ENCODE measurements at regions not wholly inside any gene's neighbourhood (a gene's known extent, or its start where the extent isn't known, plus 50 kb on each side); places are given as distances from the start of the nearest gene placed in this dataset.

DNA sequence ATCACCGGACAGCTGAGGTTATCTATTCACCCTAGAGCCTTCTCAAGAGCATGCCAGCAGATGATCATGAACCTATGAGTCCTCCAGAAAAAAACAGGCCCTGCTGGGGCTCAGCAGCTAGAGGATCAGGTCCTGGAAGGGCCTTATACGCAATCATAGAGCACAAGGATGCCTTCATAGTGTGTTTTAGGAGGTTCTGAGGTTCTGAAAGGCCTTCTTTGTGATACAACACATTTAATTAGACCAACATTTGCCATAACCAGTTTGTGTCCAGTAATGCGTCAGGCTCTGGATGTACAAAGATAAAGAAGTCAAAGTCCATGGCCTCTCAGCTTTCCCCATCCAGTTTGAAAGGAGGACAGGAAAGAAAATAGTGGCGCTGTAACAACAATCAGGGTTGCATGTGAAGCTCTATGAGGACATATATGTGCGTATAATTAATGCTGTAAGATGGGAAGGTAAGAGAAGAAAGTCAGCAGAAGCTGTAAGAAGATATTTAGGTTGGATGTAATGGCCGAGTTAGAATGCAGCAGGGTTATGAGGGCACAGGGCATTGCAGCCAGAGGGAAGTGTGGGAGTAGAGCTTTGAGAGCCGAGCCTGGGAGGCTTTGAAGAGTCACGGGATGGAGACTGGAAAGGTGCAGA, 302.6 kb upstream of the TBL1XR1 start:
- 86 to 93% (median 92%) methylated on average over 8 of the region's 8 CpGs for WGBS, 4 donors
- peaks cover 6 to 7% of the 10 kb centered on the region in 2 donors for H3K4me1 ChIP-seq (replicated peaks in 1 of 2)
- no peaks in the 10 kb centered on the region for H3K9me3 ChIP-seq (replicated peaks in 1 of 3)
- no peaks in the 10 kb centered on the region for H3K36me3 ChIP-seq (replicated peaks in 1 of 2)
- no peak for DNase-seq
- H3K4me3 ChIP-seq: no peak overlapping the region
- TF ChIP-seq POLR2A (IDR thresholded peaks at IDR 0.05): no peak
- TF ChIP-seq, protein P1, sequence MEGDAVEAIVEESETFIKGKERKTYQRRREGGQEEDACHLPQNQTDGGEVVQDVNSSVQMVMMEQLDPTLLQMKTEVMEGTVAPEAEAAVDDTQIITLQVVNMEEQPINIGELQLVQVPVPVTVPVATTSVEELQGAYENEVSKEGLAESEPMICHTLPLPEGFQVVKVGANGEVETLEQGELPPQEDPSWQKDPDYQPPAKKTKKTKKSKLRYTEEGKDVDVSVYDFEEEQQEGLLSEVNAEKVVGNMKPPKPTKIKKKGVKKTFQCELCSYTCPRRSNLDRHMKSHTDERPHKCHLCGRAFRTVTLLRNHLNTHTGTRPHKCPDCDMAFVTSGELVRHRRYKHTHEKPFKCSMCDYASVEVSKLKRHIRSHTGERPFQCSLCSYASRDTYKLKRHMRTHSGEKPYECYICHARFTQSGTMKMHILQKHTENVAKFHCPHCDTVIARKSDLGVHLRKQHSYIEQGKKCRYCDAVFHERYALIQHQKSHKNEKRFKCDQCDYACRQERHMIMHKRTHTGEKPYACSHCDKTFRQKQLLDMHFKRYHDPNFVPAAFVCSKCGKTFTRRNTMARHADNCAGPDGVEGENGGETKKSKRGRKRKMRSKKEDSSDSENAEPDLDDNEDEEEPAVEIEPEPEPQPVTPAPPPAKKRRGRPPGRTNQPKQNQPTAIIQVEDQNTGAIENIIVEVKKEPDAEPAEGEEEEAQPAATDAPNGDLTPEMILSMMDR (IDR thresholded peaks at IDR 0.05): no peak
- no peaks in the 10 kb centered on the region for H3K27me3 ChIP-seq
- intact Hi-C loops (cut with DNase I): no loop called here
- H3K27ac ChIP-seq: no peak overlapping the region

DNA sequence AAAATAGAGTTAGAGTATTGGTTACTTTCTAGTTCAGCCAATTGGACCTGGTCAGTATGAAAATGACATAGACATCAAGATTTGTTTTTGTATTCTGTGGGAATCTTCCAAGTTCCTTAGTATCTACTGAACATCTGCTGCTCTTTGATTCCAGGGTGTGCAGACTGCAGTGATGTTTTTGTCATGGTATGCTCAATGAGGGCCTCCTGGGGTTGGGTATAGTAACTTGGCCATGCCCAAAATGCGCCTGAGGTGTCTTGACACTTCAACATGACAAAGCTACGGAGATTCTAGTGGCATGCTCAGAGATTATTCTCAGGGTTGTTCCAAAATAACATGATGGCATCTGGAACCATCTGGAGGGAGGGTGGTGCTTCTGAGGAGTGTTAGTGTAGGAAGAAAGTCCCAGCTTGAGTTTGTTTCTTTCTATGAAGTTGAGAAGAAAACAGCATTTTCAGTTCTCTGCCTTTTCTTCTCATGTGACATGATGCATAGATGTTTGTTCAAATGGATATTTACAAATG, 313.5 kb upstream of the TBL1XR1 start:
- no peaks in the 10 kb centered on the region for H3K36me3 ChIP-seq (replicated peaks in 1 of 2)
- WGBS, 4 donors: 91 to 100% (median 94%) methylated on average over 2 of the region's 2 CpGs
- TF ChIP-seq, protein P1 (IDR thresholded peaks at IDR 0.05): no peak
- TF ChIP-seq POLR2A (IDR thresholded peaks at IDR 0.05): no peak
- no peak overlapping the region for H3K4me3 ChIP-seq
- H3K9me3 ChIP-seq (replicated peaks in 1 of 3): no peaks in the 10 kb centered on the region
- no peak for DNase-seq
- no peak overlapping the region for H3K27ac ChIP-seq
- intact Hi-C loops (cut with DNase I): no loop called here
- H3K4me1 ChIP-seq (replicated peaks in 1 of 2): peaks cover under 1 to 29% of the 10 kb centered on the region in 2 donors
- no peaks in the 10 kb centered on the region for H3K27me3 ChIP-seq

DNA sequence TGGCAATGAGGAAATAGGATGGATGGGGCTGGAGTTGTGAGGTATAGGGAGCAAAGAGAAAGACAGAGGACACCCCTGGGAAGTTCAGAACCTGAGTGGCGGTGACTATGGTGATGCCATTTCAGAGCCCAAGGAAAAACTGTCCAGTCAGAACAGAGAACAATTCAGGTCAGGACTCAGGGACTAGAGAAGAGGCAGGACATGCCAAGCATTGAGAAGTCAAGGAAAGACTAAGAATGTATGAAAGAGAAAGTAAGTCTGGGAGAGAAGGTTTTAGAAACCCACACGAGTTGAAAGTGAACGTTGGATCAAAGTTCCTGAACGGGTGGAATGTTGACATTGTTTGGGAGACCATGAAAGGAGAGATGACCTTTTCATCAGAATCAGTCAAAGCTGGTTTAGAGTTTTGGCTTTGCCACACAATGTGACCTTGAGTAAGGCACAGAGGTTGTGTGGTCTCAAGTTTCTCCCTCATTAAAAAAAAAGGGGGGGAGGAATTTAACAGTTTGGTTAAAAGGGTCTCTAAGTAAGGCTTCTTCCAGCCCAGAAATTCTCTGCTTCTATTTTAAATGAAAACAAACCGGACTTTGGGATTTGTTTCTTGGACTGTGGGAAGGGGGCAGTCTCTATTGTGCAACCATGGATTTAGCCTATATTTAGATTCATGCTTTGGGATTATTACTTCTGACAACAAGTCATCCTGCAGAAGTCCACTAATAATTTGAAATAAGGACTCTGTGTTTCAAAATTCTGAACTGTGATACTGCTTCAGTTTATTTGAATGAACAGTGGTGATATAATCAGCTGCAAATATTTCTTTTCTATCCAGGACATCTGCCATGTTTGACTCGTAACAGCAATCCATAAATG, 315.9 kb upstream of the TBL1XR1 start:
- intact Hi-C loops (cut with DNase I): no loop called here
- H3K27ac ChIP-seq: no peak overlapping the region
- 54 to 68% (median 59%) methylated on average over 6 of the region's 6 CpGs for WGBS, 4 donors

More for the DNA sequence above, 315.9 kb upstream of the TBL1XR1 start:
- Histone ChIP-seq H3K36me3 (replicated peaks in 1 of 2) (no peaks in the 10 kb centered on the region), H3K4me3 (no peak overlapping the region), H3K27me3 (no peaks in the 10 kb centered on the region), H3K4me1 (replicated peaks in 1 of 2) (peaks cover 6 to 33% of the 10 kb centered on the region in 2 donors), H3K9me3 (replicated peaks in 1 of 3) (no peaks in the 10 kb centered on the region)
- DNase-seq: no peak
- TF ChIP-seq POLR2A (IDR thresholded peaks at IDR 0.05): no peak
- TF ChIP-seq, protein P1 (IDR thresholded peaks at IDR 0.05): no peak

Data from adrenal gland (tissue), 9 donors.